GM04504 (cell line): ENCODE measurements at regions not wholly inside any gene's neighbourhood (a gene's known extent, or its start where the extent isn't known, plus 50 kb on each side); places are given as distances from the start of the nearest gene placed in this dataset.
A peak's percentile ranks its signal among the peaks of the same experiment; 100 is the strongest.
"Not testable (repeated sequence)": the region's sequence is repeated elsewhere in the genome, so short reads cannot be mapped to it uniquely, and the experiment has no call there.

ENCODE experiments used
- DNase-seq: peaks from one replicate; pipeline ENCODE4 v3.0.0-alpha.2; 2012; ENCODE audit warnings: low read depth

DNA sequence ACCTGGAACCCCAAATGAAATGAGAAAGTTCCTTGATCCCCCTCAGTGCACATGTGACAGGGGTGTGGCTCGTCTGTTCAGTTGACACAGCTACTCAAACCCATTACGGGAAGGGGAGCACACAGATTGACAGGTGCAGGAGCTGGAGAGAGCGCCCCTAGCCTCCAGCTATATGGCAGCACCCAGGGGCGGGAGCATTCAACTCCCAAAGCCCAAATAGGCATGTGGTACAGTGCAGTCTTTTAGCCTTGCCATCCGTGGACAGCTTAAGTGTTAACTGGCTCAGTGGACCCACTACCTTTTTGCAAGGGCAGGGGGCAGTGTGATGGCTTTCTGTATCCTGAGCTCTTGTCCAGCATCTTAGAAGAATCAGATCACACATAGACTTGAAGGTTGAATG, 1374.2 kb upstream of the ALCAM start:
- DNase-seq = no peak

DNA sequence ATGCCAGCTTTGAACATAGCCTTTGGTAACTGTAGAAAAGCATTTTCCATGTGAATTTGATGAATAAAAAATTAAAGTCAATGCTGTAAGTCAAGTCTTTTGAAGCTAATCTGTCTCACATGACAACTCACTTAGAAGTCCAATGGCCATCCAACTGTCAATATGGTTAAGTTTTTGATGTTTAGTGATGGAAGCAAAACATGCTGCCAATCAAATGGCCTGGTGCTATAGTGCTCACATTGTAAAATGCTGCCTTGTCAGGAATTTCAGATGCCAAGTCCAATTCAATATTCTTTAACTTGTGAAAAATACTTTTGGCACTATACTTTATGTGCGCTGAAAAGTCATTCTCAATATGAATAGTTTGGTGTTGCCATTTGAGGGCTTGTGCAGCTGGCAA, 1361.8 kb upstream of the ALCAM start:
- no peak for DNase-seq

DNA sequence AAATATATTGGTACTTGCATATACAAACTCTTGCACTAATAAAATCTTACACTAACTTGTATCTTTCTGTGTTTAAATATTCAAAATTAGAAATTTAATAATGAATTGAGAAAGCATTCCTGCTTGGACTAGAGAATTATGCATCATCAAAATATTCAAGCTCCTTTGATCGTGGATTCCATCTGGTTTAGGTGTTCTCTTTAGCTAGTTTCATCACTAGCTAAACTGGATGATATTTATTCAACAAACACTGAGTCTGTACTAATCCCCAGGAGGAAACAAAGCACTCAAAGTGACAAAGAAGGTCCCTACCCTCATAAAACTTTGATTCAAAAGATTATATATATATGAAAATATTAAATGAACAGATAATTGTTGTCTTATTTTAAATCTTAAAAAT, 1360.9 kb upstream of the ALCAM start:
- no peak for DNase-seq

DNA sequence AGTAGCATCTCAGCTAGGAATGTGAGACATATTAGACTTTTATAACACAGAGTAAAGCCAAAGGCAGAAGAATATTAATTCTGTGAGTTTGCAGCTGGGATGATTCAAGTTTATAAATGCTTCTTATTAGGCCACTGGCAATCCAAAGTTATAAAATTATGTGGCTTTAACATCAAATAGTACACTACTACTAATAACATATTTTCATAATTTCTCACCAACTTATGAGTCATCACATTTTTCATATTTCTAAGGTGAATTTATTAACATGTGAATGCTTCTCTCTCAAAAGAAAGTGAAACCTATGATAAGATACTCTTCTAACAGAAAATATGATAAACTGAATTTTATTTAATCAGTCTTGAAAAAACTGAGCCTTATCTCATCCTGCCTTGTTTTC, 1348.2 kb upstream of the ALCAM start:
- DNase-seq = no peak

DNA sequence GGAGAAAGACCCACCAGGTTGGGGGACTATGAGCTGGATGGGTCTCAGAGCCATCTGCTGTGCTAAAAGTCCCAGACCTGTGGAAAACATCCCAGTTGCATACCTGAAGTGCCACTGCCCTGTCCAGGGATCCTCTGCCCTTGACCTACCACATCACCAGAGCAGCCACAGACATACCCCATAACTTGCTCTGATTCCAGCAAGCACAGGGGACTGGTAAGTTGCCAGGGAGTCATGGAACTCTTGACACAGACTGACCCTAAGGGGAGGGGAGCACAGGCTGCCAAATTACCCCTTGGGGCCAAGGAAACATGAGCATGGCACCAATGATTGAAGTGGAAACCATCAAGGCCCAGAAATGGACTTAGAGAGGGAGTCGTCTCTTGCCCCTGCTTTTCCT, 1335.1 kb upstream of the ALCAM start:
- no peak for DNase-seq

DNA sequence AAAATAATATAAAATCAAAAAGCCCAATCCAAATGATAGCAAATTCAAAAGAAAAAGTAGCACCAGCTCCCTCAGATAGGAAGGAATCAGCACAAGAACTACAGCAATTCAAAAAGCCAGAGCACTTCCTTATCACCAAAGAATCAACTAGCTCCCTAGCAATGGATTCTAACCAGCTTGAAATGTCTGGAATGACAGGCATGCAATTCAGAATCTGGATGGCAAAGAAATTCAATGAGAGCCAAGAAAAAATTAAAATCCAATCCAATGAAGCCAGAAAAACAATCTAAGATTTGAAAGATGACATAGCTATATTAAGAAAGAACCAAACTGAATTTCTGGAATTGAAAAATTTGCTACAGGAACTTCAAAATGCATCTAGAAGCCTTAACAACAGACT, 1334.4 kb upstream of the ALCAM start:
- no peak for DNase-seq

DNA sequence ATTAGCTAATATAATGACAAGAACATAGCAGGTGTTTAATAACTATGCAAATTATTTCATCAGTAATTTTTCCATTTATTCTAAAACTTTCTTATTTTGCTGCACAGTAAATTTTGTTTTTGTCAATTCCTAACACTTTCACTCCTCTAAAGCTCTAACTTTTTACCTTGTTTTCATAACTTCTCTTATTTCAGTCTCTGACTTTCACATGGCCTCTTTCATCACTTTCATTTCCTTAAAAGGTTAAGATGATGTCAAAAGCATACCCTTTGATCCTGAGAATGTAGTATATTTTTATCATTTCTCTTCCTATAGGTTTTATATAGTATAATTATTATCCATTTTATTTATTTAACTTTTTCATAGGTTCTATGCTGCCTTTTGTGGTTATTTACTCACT, 1325.8 kb upstream of the ALCAM start:
- no peak for DNase-seq

DNA sequence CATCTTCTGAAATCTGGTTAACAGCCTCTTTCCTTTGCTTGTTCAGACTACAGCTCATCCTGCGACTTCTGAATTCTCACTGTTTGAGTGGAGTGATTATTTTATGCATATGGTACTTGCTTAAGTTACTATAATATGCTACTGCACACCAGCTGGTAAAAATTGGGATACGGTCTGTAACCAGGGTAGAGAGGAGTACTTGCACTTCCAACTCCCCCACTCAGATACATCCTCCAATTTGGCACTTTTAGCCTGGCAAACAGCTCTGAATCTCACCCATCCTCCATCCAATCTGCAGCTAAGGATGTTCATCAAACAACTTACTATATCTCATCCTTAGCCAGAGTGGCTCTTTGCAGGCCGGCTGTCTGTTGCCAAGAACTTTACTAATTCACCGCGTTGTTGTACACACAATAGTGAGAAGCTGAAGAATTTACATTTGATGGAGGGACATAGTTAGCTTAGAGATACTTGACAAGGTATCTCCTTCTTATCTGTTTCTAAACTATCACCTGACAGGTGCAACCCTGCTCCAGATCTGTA, 1323.6 kb upstream of the ALCAM start:
- DNase-seq = not testable (repeated sequence)

DNA sequence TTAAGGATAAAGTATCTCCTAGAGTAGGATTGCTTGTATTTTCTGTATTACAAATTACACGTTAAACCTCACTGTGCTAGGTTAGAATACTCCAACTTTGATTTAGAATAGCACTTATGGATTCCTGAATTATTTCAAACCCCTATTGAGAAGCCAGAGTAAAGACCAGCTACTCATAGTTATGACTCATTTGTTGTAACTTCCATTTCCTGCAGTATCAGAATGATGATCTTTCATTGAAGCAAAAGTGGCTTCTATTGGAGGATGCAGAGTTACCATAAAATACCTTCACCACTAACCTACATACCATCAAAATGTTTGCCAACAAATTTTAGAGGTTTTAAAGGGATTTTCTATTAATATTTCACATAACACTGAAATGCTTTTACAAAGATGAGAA, 1322.7 kb upstream of the ALCAM start:
- DNase-seq = no peak

DNA sequence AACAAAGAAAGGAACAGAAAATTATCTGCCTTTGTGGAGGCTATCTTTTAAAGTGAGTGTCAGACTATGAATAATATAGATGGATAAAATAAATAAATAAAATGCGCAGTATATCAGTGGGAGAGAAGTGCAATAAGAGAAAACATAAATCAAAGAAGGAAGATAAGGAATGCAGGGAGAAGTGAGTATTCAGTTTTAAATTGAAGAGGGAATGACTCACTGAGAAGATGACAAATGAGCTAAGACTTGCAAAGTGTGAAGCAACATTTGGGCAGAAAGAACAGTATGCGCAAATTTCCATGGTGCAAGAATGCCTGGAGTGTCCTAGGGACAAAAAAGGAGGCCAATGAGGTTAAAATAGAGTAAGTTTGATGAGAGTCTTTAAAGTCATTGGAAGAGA, 1300.1 kb upstream of the ALCAM start:
- DNase-seq = peak; percentile 10

DNA sequence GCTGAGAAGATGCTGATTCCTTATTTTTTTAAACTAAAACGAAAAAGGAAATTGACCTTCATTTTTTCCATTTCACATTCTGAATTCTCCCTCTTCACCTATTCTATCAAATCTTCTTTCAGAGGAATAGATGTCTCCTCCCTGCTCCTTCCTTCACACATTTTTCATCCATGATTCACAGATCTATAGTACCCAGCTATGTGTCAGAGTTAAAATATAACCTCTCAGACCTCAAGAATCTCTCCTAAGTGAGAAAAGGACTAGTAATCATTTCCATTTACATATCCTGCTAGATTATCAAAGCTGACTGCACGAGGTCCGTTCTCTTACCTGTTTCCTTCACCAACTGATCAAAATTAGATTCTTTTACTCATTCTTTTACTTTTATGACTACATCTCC, 1297.6 kb upstream of the ALCAM start:
- DNase-seq = no peak

DNA sequence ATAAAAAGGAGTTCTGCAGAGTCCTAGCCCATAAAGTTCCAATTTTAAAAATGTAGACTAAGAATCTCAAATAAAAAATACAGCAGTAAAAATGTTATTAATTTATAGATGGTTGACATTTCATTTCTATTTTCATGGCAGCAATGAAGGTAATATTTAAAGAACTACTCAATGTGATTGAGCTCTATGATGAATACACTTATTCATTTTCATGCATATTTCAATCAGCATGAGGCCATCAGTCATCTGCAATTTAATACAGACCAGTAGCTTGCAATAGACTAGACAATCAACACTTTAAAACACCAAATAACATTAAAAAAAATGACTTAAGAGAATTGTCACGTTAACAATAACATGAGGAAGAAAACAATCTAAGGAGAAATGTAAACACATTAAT, 1295.8 kb upstream of the ALCAM start:
- DNase-seq = no peak

DNA sequence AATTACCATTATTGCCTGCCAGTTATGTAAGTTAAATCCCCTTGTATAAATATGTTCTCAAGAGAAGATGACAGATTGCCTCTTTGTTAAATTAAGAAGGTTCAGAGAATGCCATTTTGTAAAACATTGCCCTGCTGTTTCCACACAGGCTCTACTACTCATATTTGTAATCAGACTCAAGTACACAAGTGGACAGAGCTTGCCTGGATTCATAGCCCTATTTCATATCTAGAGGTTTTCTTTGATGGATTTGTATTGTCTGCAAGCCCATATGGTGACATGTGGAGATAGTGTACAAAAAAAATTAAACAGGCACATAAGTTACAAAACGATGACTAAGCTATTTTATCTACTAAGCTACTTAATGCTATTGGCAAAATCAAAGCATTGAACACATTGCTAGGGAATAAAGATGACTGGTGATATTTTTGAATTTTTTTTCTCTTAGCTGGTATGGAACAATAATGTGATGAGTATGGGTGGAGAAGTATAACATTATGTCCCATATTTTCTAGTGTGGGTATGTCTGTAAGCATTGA, 1286.6 kb upstream of the ALCAM start:
- no peak for DNase-seq

DNA sequence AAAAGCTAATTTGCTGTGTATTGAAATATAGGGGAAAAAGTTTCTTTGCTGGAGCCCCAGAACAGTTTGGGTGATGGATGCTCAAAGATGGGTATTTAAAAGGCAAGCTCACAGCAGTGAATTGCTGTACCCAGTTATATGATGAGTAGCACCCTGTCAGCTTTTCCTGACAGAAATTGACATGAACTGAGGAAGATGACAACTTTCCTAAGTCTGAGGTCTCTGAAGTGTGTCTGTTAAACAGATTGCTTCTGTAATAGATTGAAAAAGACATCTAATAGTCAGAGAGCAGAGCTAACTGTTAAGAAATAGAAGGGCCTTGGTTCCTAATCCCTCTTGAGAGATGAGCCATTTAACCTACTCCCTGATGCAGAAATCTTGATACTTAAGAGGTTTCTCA, 1278.0 kb upstream of the ALCAM start:
- no peak for DNase-seq

DNA sequence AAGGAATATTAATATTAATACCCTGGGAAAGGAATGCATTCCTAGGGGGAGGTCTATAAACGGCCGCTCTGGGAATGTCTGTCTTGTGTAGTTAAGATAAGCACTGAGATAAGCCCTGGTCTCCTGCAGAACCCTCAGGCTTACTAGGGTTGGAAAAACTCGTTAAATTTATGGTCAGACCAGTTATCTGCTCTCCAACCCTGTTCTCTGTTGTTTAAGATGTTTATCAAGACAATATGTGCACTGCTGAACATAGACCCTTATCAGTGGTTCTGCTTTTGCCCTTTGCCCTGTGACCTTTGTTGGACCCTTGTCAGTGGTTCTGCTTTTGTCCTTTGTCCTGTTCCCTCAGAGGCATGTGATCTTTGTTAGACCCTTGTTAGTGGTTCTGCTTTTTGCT, 1276.7 kb upstream of the ALCAM start:
- DNase-seq = not testable (repeated sequence)

DNA sequence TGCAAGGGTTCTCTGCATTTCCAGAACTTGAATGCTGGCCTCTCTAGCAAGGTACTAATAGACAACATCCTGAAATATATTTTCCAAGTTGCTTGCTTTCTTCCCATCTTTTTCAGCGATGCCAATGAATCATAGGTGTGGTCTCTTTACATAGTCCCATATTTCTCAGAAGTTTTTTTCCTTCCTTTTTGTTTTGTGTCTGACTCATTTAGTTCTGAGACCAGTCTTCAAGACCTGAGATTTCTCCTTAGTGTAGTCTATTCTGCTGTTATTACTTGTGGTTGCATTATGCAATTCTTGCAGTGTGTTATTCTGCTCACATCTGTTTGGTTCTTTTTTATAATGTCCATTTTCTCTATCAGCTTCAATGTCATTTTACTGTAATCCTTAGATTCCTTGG, 1265.0 kb upstream of the ALCAM start:
- DNase-seq = no peak

DNA sequence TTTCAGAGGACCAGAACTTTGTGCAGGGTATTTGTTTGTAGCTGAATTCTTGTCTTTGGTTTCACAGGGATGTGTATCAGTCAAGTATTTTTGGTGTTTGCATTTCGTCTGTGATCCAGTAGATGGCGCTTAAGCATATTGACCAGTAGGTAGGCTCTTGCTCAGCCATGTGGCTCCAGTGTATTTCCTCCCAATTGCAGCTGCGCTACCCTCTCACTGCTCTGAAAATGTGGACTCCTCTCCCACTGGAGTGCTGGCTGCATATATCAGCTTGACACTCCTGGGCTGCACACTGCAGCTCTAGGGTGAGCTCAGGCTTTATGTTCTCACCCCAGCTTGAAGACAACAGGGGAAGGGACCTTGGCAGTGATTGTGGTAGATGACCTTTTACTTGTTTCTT, 1264.3 kb upstream of the ALCAM start:
- DNase-seq = peak; percentile 38

DNA sequence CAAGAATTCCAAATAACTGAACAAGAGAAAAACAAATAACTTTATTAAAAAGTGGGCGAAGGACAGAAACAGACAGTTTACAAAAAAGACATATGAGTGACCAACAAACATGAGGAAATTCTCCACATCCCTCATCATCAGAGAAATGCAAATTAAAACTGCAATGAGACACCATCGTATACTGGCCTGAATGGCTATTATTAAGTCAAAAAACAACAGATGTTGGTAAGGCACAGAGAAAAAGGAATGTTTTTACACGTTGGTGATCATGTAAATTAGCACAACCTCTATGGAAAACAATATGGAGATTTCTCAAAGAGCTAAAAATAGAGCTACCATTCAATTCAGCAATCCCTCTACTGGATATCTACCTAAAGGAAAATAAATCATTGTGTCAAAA, 1260.4 kb upstream of the ALCAM start:
- no peak for DNase-seq

DNA sequence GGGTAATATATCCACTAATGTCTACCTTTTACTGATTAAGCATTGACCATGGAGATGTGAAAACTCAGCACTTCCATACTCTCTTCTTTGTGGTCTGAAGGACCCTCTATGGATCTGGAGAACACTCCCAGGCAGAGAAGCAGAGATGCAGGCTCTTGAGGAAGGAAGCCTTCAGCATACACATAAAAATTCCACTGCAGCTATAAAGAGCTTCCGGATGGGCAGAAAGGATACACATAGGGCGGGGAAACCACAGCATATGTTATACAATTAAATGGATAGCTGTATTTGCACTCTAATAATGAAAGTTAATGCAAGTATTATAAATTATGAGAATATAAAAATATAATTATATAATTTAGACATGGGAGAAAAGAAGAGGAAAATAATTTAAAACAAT, 1258.2 kb upstream of the ALCAM start:
- no peak for DNase-seq

DNA sequence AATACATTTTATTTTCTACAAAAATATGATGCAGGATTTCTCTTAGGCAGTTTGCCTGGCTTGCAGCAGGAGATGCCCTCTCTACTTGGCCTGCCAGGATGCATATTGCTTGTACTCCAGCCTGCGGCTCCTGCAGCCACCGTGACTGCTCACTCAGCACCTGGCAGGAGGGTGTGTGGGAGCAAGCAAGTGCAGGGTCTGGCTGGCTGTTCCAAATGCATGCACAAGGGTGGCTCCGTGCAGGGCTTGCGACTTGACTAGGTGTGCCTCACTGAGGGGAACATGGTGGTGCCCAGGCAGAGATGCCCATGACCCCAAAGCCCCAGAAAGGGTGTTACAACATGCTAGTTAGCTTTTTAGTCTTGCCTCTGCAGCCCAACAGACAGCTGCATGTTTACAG, 1240.2 kb upstream of the ALCAM start:
- DNase-seq = no peak

DNA sequence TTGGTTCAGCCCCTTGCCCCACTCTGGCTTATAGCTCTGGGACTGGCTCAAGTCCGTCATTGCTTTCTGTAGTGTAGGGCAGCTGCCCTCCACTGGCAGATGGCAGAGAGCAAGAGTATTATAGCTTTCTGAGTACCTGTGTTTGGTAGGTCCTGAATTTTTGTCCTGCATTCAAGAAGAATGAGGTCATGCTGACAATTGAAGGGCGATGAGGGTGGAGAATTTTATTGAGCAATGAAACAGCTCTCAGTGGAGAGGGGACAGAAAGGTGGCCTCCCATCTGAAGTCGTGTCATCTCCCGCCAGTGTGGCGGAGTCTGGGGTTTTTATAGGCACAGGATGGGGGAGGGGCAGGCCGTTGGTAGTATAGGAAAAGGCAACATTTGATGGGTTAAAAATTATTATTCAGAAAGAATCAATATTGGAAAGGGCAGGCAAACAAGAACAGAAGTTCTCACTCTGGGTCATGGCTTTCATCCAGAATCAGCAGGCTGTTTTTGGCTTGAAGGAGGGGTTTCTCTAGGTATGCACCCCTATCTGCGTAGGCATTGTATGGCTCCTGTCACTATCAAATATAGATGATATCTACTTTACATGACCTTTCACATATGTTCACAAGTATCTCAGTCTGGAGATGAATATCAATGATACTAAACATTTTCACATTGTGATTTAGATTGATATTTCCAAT, 1239.7 kb upstream of the ALCAM start:
- no peak for DNase-seq

DNA sequence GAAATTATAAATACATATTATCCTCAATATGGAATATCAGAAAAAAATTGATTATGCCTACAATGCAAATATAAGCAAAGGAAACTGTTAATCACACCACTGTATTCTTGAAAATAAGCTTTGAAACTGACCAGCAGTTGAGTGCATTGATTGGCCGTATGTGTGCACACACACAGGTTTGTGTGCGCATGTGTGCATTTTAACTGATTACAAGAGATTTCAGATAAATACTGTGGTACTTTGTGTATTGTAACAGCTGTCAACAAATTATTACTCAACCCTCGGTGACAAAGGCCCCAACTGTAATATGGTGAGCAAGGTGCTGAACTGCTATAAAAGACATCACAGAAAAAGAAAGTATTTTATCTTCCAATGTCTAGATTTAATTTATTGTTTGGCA, 1238.9 kb upstream of the ALCAM start:
- DNase-seq = no peak

DNA sequence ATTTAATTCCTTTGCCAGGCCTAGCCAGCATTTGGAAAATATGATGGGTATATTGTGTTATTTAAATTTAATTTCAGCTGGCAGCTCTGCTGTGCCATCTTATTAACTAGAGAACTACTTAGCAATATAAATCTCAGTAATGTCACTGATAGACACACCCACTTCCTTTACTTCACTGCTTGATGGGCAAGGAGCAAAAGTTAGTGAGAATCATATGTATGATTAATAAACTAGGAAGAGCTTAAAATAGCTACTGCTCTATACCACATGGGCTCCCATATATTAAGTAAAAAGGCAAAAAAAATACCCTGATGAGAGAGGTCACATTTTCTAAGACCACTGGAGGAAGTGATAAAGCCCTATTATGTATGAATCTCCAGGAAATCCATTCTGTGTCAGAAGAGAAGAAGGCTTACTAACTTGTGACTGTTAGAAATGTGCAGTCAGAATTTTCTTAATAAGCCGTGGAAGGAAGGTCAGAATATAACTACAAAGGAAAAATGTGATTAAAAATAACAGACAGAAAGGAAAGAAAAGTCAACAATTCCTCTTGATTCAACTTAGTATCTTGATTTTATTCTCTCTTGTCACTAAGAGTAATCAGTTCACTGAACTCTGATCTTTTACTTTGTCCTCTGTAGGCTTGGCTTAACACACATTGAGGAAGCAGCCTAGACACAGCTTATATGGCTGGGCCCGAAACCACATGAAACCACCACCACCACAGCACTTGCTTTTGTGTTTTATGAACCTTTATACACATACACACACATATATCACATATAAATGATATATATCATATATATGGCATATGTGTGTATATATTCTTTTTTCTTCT, 1233.9 kb upstream of the ALCAM start:
- no peak for DNase-seq
